Suprapubic skin (tissue), 4 donors: ENCODE measurements at regions not wholly inside any gene's neighbourhood (a gene's known extent, or its start where the extent isn't known, plus 50 kb on each side); places are given as distances from the start of the nearest gene placed in this dataset.
"Not testable (repeated sequence)": the region's sequence is repeated elsewhere in the genome, so short reads cannot be mapped to it uniquely, and the experiment has no call there.

Experiments used
- DNase-seq, 2 donors: peaks; one replicate each; pipeline ENCODE4 v3.0.0-alpha.2; 2019; ENCODE audit warnings: low spot score in 2 of 2
- H3K27ac ChIP-seq: fragments of 200-600 bp; sonication (generic); one replicate; pipeline ENCODE4 v1.5.1; 2019
- H3K27me3 ChIP-seq: fragments of 200-600 bp; sonication (generic); one replicate; pipeline ENCODE4 v1.5.1; 2019
- H3K36me3 ChIP-seq: fragments of 200-600 bp; sonication (generic); one replicate; pipeline ENCODE4 v1.5.1; 2019
- H3K4me1 ChIP-seq: fragments of 200-600 bp; sonication (generic); one replicate; pipeline ENCODE4 v1.5.1; 2019
- H3K4me3 ChIP-seq: fragments of 200-600 bp; sonication (generic); one replicate; pipeline ENCODE4 v1.5.1; 2019; ENCODE audit warnings: mild to moderate bottlenecking
- H3K9me3 ChIP-seq: fragments of 200-600 bp; sonication (generic); one replicate; pipeline ENCODE4 v1.5.1; 2019
- CTCF ChIP-seq, 2 donors: fragments of 200-600 bp in 1 of 2; fragments of 450-650 bp in 1 of 2; sonication (generic) in 1 of 2; IDR thresholded peaks; one replicate each; pipeline ENCODE4 v1.5.1; 2016 to 2019; ENCODE audit warnings: antibody characterized with exemption in 2 of 2, mild to moderate bottlenecking in 1 of 2, moderate library complexity in 1 of 2
- EP300 ChIP-seq: sonication (generic); formaldehyde crosslinking; IDR thresholded peaks from one replicate; pipeline ENCODE4 v1.6.1; 2017; ENCODE audit warnings: antibody characterized with exemption
- POLR2A ChIP-seq, 2 donors: fragments of 450-650 bp; IDR thresholded peaks; one replicate each; pipeline ENCODE4 v1.6.1; 2017; ENCODE audit warnings: antibody characterized with exemption in 2 of 2, mild to moderate bottlenecking in 2 of 2, moderate library complexity in 2 of 2
- POLR2AphosphoS5 ChIP-seq, 3 donors: sonication (generic); formaldehyde crosslinking; IDR thresholded peaks; one replicate each; pipeline ENCODE4 v1.6.1; 2017; ENCODE audit warnings: antibody characterized with exemption in 3 of 3
- WGBS: methylation state at CpG from one replicate; pipeline ENCODE4 v1.1.5; 2018; 5-methylcytosine and 5-hydroxymethylcytosine counted together

GRCh38 chr20:52071136-52071535, 120.4 kb downstream of the ZFP64 start:
- TF ChIP-seq POLR2A (IDR thresholded peaks at IDR 0.05) (no peak), CTCF (IDR thresholded peaks at IDR 0.05) (no peak), POLR2AphosphoS5 (IDR thresholded peaks at IDR 0.05) (no peak), EP300 (no peak)
- no peak for DNase-seq
- H3K27ac ChIP-seq, result no peak overlapping the region
- no peaks in the 10 kb centered on the region for H3K9me3 ChIP-seq
- H3K4me1 ChIP-seq, result no peaks in the 10 kb centered on the region
- H3K27me3 ChIP-seq, result no peaks in the 10 kb centered on the region
- H3K4me3 ChIP-seq, result no peak overlapping the region
- 96% methylated on average over 2 of the region's 2 CpGs for WGBS
- H3K36me3 ChIP-seq, result peaks cover 6% of the 10 kb centered on the region

- no peaks in the 10 kb centered on the region for H3K36me3 ChIP-seq
These were observed 126.6 kb downstream of the ZFP64 start for GRCh38 chr20:52064931-52065330.

GRCh38 chr20:52062452-52063209, 128.9 kb downstream of the ZFP64 start:
- H3K27ac ChIP-seq, result no peak overlapping the region
- 84% methylated on average over 5 of the region's 5 CpGs for WGBS
- peaks cover 3% of the 10 kb centered on the region for H3K9me3 ChIP-seq
- no peak overlapping the region for H3K4me3 ChIP-seq
- no peak for TF ChIP-seq EP300
- TF ChIP-seq POLR2A (IDR thresholded peaks at IDR 0.05), result no peak
- TF ChIP-seq CTCF (IDR thresholded peaks at IDR 0.05), result no peak
- TF ChIP-seq POLR2AphosphoS5 (IDR thresholded peaks at IDR 0.05), result no peak
- no peak for DNase-seq
- H3K4me1 ChIP-seq, result no peaks in the 10 kb centered on the region
- no peaks in the 10 kb centered on the region for H3K36me3 ChIP-seq
- H3K27me3 ChIP-seq, result no peaks in the 10 kb centered on the region

More at GRCh38 chr20:52064931-52065330, 126.6 kb downstream of the ZFP64 start:
- no peaks in the 10 kb centered on the region for H3K4me1 ChIP-seq
- no peak for DNase-seq
- WGBS, result 100% methylated on average over 1 of the region's 1 CpG
- H3K27me3 ChIP-seq, result no peaks in the 10 kb centered on the region
- no peaks in the 10 kb centered on the region for H3K9me3 ChIP-seq
- TF ChIP-seq EP300, result no peak
- TF ChIP-seq POLR2AphosphoS5 (IDR thresholded peaks at IDR 0.05), result no peak
- TF ChIP-seq CTCF (IDR thresholded peaks at IDR 0.05), result no peak
- no peak for TF ChIP-seq POLR2A (IDR thresholded peaks at IDR 0.05)
- no peak overlapping the region for H3K27ac ChIP-seq
- no peak overlapping the region for H3K4me3 ChIP-seq

- no peak overlapping the region for H3K27ac ChIP-seq
- no peak overlapping the region for H3K4me3 ChIP-seq
- H3K27me3 ChIP-seq, result no peaks in the 10 kb centered on the region
- WGBS, result 62% methylated on average over 11 of the region's 11 CpGs
- peaks cover 16% of the 10 kb centered on the region for H3K9me3 ChIP-seq
- H3K36me3 ChIP-seq, result no peaks in the 10 kb centered on the region
- TF ChIP-seq POLR2A (IDR thresholded peaks at IDR 0.05) (no peak), EP300 (no peak)
- H3K4me1 ChIP-seq, result no peaks in the 10 kb centered on the region
- no peak for DNase-seq
These were observed 130.5 kb downstream of the ZFP64 start for GRCh38 chr20:52060794-52061714.

GRCh38 chr20:52057133-52057532, 134.4 kb downstream of the ZFP64 start:
- not testable (repeated sequence) for H3K27ac ChIP-seq, H3K36me3 ChIP-seq, H3K27me3 ChIP-seq, H3K4me3 ChIP-seq, H3K4me1 ChIP-seq, DNase-seq
- H3K9me3 ChIP-seq, result peaks cover 18% of the 10 kb centered on the region
- WGBS, result 95% methylated on average over 3 of the region's 3 CpGs
